Activated CD8-positive, alpha-beta T cell treated with anti-CD3 and anti-CD28 coated beads for 36 hours (primary cell): ENCODE measurements at regions not wholly inside any gene's neighbourhood (a gene's known extent, or its start where the extent isn't known, plus 50 kb on each side); places are given as distances from the start of the nearest gene placed in this dataset.

Experiments
- ATAC-seq: fragments of 200-7000 bp; cut with Tn5 transposase; one replicate; pipeline ENCODE4 v1.10.0; 2021; ENCODE audit warnings: mild to moderate bottlenecking, moderate library complexity
- CTCF ChIA-PET: fragments of 350-600 bp; sonication (Branson Sonifier 250); formaldehyde crosslinking; loops from one replicate; lab custom pipeline; 2021; ENCODE audit warnings: antibody characterized with exemption; lab: Charles Lee
- POLR2A ChIA-PET: fragments of 350-600 bp; sonication (Branson Sonifier 250); formaldehyde crosslinking; loops from one replicate; lab custom pipeline; 2021; ENCODE audit warnings: antibody characterized with exemption; lab: Charles Lee
- DNase-seq: peaks from one replicate; pipeline ENCODE4 v3.0.0-alpha.2; 2020
- H3K27ac Mint-ChIP-seq: one replicate; pipeline ENCODE4 v1.8.0; 2021; ENCODE audit warnings: mild to moderate bottlenecking, mixed read lengths
- H3K27me3 Mint-ChIP-seq: one replicate; pipeline ENCODE4 v1.8.0; 2021; ENCODE audit warnings: mixed read lengths
- H3K36me3 Mint-ChIP-seq: one replicate; pipeline ENCODE4 v1.8.0; 2021; ENCODE audit warnings: low read depth, mixed read lengths
- H3K4me1 Mint-ChIP-seq: one replicate; pipeline ENCODE4 v1.8.0; 2021; ENCODE audit warnings: low read depth, mixed read lengths
- H3K4me3 Mint-ChIP-seq: one replicate; pipeline ENCODE4 v1.8.0; 2021; ENCODE audit warnings: mild to moderate bottlenecking, moderate library complexity, mixed read lengths
- H3K9me3 Mint-ChIP-seq: one replicate; pipeline ENCODE4 v1.8.0; 2021; ENCODE audit warnings: mixed read lengths
- CTCF ChIP-seq: fragments of 200-600 bp; IDR thresholded peaks from one replicate; pipeline ENCODE4 v1.8.0; 2022; ENCODE audit warnings: antibody characterized with exemption, mild to moderate bottlenecking
- intact Hi-C: fragments of 100-400 bp; cut with micrococcal nuclease; formaldehyde crosslinking; loops from one replicate; pipeline ENCODE4 v1.10.0; 2022

DNA sequence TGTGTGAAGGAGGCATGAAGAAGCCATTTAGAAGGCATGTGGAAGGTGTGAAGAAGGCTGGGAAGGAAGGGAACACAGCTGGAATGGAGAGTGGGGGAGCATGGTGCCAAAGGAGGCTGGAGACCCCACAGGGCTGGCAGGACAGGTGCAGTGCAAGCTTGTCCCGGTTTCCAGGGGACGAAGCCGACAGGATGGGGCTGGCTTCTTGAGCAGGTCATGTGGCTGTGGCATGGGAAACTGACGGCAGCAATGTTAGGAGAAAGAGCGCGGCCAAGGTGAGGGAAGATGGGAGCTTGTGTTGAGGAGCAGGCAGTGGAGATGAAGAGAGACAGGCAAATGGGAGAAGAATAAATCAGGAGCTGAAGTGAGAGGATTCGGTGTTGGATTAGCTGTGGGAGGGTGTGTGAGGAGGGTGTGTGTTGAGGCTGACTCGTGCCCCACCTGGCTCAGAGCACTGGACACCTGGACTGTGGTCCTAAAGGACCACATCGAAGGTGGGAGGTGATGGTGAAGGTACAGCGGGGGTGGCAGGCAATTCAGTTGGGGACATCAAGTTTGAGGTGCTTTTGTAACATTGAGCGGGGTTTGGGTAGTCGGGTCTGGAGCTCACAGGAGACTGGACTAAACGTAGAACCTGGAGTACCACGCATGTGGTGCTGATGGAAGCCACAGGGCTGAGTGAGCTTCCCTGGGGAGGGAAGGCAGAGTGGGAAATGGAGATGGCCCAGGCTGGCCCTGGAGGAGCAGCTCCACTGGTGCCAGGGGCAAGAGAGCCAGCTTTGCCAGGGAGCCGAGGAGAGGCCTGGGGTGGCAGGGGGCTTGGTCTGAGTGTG lies 165.6 kb upstream of the HDAC4 start:
- Mint-ChIP-seq H3K27ac (no peak overlapping the region), H3K4me3 (no peak overlapping the region), H3K36me3 (no peaks in the 10 kb centered on the region), H3K4me1 (peaks cover 4% of the 10 kb centered on the region), H3K9me3 (no peaks in the 10 kb centered on the region), H3K27me3 (no peaks in the 10 kb centered on the region)
- CTCF ChIA-PET: interaction anchor here (1.1 kb wide), 1 partner anchor 9 kb away, joined by 3 read pairs; no protein-coding TSS in a partner anchor
- DNase-seq (no peak), ATAC-seq (no peak)
- intact Hi-C loops: no loop called here
- no peak for TF ChIP-seq CTCF
- POLR2A ChIA-PET: no interaction called here

- intact Hi-C loops: no loop called here
- ATAC-seq: no peak
- Mint-ChIP-seq H3K36me3 (no peaks in the 10 kb centered on the region), H3K27me3 (no peaks in the 10 kb centered on the region), H3K27ac (no peak overlapping the region), H3K9me3 (no peaks in the 10 kb centered on the region), H3K4me3 (no peak overlapping the region), H3K4me1 (no peaks in the 10 kb centered on the region)
- ChIA-PET POLR2A (no interaction called here), CTCF (no interaction called here)
- TF ChIP-seq CTCF: no peak
- no peak for DNase-seq
These were observed 163.8 kb upstream of the HDAC4 start for GRCh38 chr2:239564587-239564986.

- ATAC-seq: no peak
- H3K27ac Mint-ChIP-seq: no peak overlapping the region
- no peaks in the 10 kb centered on the region for H3K27me3 Mint-ChIP-seq
These were observed 162.7 kb upstream of the HDAC4 start for GRCh38 chr2:239563561-239563960.

GRCh38 chr2:239561446-239562001 lies 160.7 kb upstream of the HDAC4 start:
- Mint-ChIP-seq H3K36me3 (no peaks in the 10 kb centered on the region), H3K9me3 (no peaks in the 10 kb centered on the region), H3K27me3 (peaks cover 2% of the 10 kb centered on the region), H3K4me1 (no peaks in the 10 kb centered on the region), H3K27ac (no peak overlapping the region), H3K4me3 (no peak overlapping the region)
- intact Hi-C loops: no loop called here
- DNase-seq (no peak), ATAC-seq (no peak)
- no peak for TF ChIP-seq CTCF
- ChIA-PET CTCF (no interaction called here), POLR2A (no interaction called here)

More at GRCh38 chr2:239563561-239563960, 162.7 kb upstream of the HDAC4 start:
- H3K36me3 Mint-ChIP-seq: no peaks in the 10 kb centered on the region
- H3K4me1 Mint-ChIP-seq: no peaks in the 10 kb centered on the region
- H3K4me3 Mint-ChIP-seq: no peak overlapping the region
- DNase-seq: no peak
- ChIA-PET POLR2A (no interaction called here), CTCF (interaction anchor here (1.6 kb wide), 1 partner anchor 371 kb away, joined by 4 read pairs; no protein-coding TSS in a partner anchor)
- intact Hi-C loops: no loop called here
- no peaks in the 10 kb centered on the region for H3K9me3 Mint-ChIP-seq
- no peak for TF ChIP-seq CTCF
